ENCODE measurements at regions not wholly inside any gene's neighbourhood (a gene's known extent, or its start where the extent isn't known, plus 50 kb on each side); places are given as distances from the start of the nearest gene placed in this dataset.
"Not testable (repeated sequence)": the region's sequence is repeated elsewhere in the genome, so short reads cannot be mapped to it uniquely, and the experiment has no call there.

DNA sequence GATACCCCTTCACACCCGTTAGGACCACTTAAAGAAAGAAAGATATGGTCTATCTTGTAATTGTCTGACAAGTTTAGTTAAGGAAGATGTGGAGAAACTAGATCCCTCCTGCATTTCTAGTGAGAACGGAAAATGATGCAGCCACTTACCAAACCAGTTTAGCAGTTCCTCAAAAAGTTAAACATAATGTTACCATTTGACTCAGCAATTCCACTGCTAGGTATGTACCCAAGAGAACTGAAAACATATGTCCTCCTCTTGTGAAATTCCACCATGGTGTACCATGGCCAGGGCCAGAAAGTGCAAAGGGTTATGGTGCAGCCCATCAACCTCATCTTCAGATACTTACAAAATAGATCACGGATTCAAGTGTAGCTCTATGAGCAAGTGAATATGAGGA lies 79.0 kb upstream of the ID2 start:
- Mint-ChIP-seq H3K27ac (no peak overlapping the region), H3K4me1 (ENCODE audit: low read depth in 2 of 2) (peaks cover 0 to 4% of the 10 kb centered on the region in 2 donors), H3K27me3 (no peaks in the 10 kb centered on the region), H3K36me3 (ENCODE audit: insufficient read depth) (no peaks in the 10 kb centered on the region), H3K4me3 (no peak overlapping the region), H3K9me3 (peaks cover 0 to 1% of the 10 kb centered on the region in 2 donors)
- no peak for ATAC-seq (replicated peaks)
- DNase-seq, result no peak

DNA sequence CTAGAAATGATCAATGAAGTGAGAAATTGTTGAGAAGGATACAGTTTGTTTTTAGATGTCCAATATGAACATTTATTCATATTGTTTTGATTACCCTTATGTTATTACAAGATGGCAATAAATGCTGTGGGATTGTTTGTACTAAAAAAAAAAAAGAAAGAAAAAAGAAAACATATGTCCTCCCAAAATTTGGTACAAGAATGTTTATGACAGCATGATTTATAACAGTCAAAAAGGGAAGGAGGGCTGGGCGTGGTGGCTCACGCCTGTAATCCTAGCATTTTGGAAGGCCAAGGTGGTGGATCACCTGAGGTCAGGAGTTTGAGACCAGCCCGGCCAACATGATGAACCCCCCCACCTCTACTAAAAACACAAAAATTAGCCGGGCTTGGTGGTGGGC lies 78.5 kb upstream of the ID2 start:
- H3K4me1 Mint-ChIP-seq (ENCODE audit: low read depth in 2 of 2); H3K36me3 Mint-ChIP-seq (ENCODE audit: insufficient read depth); H3K27ac Mint-ChIP-seq; DNase-seq; H3K9me3 Mint-ChIP-seq; ATAC-seq (replicated peaks); H3K4me3 Mint-ChIP-seq; H3K27me3 Mint-ChIP-seq: not testable (repeated sequence)

- no peak overlapping the region for H3K4me3 Mint-ChIP-seq
- no peak for ATAC-seq (replicated peaks)
- H3K4me1 Mint-ChIP-seq (ENCODE audit: low read depth in 2 of 2), result peaks cover 2 to 17% of the 10 kb centered on the region in 2 donors
- DNase-seq, result no peak
- no peaks in the 10 kb centered on the region for H3K36me3 Mint-ChIP-seq (ENCODE audit: insufficient read depth)
- peaks cover 0 to 1% of the 10 kb centered on the region in 2 donors for H3K9me3 Mint-ChIP-seq
- H3K27ac Mint-ChIP-seq, result no peak overlapping the region
- H3K27me3 Mint-ChIP-seq, result no peaks in the 10 kb centered on the region
These were observed 77.6 kb upstream of the ID2 start for GRCh38 chr2:8604262-8604661.

- ATAC-seq (replicated peaks), result no peak
- Mint-ChIP-seq H3K9me3 (peaks cover 1 to 4% of the 10 kb centered on the region in 2 donors), H3K4me3 (no peak overlapping the region), H3K27me3 (no peaks in the 10 kb centered on the region), H3K36me3 (ENCODE audit: insufficient read depth) (no peaks in the 10 kb centered on the region), H3K27ac (no peak overlapping the region), H3K4me1 (ENCODE audit: low read depth in 2 of 2) (peaks cover 2 to 19% of the 10 kb centered on the region in 2 donors)
- DNase-seq, result no peak
These were observed 76.3 kb upstream of the ID2 start for GRCh38 chr2:8605351-8606065.

DNA sequence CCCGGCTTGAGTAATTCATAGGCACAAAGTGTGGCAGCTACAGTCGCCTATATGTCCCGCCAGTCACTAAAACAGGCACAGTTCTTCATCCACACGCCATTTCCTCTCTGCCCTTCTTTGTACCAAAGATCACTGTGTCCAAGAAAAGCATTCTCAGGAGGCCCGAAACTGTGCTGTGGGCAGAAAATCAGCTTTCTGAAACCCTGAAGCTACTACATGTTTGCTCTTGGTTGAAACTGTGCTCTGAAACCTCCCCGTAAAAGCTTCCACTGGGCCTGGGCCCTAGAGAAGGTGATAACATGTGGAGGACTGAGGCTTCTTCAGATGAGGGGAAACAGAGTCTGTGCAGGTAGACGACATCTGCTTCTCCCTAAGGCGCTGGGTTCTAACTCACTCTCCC lies 75.6 kb upstream of the ID2 start:
- no peak for ATAC-seq (replicated peaks)
- DNase-seq, result no peak
- Mint-ChIP-seq H3K27ac (no peak overlapping the region), H3K9me3 (peaks cover 1 to 10% of the 10 kb centered on the region in 2 donors), H3K4me1 (ENCODE audit: low read depth in 2 of 2) (peaks cover 2 to 19% of the 10 kb centered on the region in 2 donors), H3K27me3 (no peaks in the 10 kb centered on the region), H3K36me3 (ENCODE audit: insufficient read depth) (no peaks in the 10 kb centered on the region), H3K4me3 (no peak overlapping the region)

GRCh38 chr2:8606649-8607550 lies 75.0 kb upstream of the ID2 start:
- Mint-ChIP-seq H3K36me3 (ENCODE audit: insufficient read depth) (no peaks in the 10 kb centered on the region), H3K9me3 (peaks cover 1 to 10% of the 10 kb centered on the region in 2 donors), H3K4me1 (ENCODE audit: low read depth in 2 of 2) (peaks cover 3 to 19% of the 10 kb centered on the region in 2 donors), H3K4me3 (no peak overlapping the region), H3K27me3 (no peaks in the 10 kb centered on the region), H3K27ac (no peak overlapping the region)
- ATAC-seq (replicated peaks) (no peak), DNase-seq (no peak)

DNA sequence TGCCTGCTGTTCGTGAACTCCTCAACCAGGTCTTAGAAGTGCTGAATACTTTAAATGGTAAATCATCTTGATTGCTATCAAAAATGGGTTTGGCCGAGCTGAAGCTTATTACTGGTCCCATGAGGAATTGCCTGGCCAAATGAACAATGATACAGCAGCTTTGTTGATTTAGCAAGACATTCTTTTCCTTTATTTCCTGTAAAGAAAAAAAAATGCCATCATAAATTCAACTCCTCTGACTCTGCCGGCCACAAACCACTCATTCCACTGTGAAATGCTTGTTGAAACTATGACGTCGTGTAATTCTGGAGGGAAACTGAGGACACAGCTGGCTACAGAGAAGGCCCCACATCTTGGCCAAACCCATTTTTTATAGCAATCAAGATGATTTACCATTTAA lies 74.2 kb upstream of the ID2 start:
- Mint-ChIP-seq H3K9me3 (peaks cover 1 to 10% of the 10 kb centered on the region in 2 donors), H3K4me1 (ENCODE audit: low read depth in 2 of 2) (peaks cover 4 to 19% of the 10 kb centered on the region in 2 donors), H3K4me3 (no peak overlapping the region), H3K27me3 (no peaks in the 10 kb centered on the region), H3K36me3 (ENCODE audit: insufficient read depth) (no peaks in the 10 kb centered on the region), H3K27ac (peak overlapping the region in 1 of 2 donors; percentile 17)
- ATAC-seq (replicated peaks) (no peak), DNase-seq (no peak)

DNA sequence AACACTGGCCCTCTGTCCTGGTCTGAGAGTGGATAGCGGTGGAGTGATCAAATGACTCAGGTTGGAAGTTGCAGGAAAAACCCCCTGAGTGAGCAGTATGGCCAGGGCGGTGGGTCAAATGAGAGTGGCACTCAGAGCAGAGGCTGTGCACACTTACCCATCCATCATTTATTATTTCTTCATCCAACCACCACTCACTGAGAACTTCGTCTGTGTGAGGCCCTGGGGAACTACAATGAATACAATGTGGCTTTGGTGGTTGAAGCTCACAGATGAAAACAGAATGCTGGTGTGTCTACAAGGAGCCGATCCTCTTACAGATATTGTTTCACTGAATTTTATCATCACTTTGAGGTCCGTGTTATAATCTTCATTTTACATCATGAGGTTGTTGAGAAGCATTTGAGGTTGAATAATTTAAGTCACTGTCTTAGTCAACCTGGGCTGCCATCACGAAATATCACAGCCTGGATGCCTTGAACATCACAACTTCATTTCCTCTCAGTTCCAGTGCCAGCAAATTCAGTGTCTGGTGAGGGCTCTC lies 73.4 kb upstream of the ID2 start:
- ATAC-seq (replicated peaks), result peak; percentile 58

DNA sequence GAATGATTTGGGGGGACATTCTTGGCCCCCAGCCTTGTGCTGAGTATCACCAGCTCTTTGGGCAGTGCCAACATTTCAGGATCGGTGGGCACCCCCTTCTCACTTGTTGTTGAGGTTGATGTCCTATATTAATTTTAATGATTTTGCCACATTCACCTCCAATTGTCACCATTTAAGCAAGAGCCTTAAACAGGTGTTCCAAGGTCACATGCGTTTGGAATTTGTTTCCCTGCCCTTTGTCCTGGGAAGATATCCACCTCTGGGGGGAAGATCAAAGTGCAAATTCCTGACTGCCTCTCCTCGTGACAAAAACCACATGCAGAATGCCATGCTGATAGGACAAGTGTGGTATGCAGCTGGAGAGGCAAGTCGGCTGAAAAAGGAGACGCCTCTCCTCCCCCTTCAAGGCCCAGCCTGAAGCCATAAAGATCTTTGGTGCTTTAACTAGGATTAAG lies 72.5 kb upstream of the ID2 start:
- no peaks in the 10 kb centered on the region for H3K27me3 Mint-ChIP-seq
- ATAC-seq (replicated peaks) (no peak), DNase-seq (no peak)
- peaks cover 4 to 19% of the 10 kb centered on the region in 2 donors for H3K4me1 Mint-ChIP-seq (ENCODE audit: low read depth in 2 of 2)
- no peak overlapping the region for H3K4me3 Mint-ChIP-seq
- peaks cover 0 to 10% of the 10 kb centered on the region in 2 donors for H3K9me3 Mint-ChIP-seq
- no peaks in the 10 kb centered on the region for H3K36me3 Mint-ChIP-seq (ENCODE audit: insufficient read depth)
- peak overlapping the region in 1 of 2 donors; percentile 59 for H3K27ac Mint-ChIP-seq

More for the DNA sequence above, 73.4 kb upstream of the ID2 start:
- DNase-seq, result no peak
- H3K9me3 Mint-ChIP-seq, result peaks cover 0 to 10% of the 10 kb centered on the region in 2 donors
- H3K27ac Mint-ChIP-seq, result peak overlapping the region; percentile 17 to 59
- no peak overlapping the region for H3K4me3 Mint-ChIP-seq
- no peaks in the 10 kb centered on the region for H3K27me3 Mint-ChIP-seq
- peaks cover 4 to 19% of the 10 kb centered on the region in 2 donors for H3K4me1 Mint-ChIP-seq (ENCODE audit: low read depth in 2 of 2)
- H3K36me3 Mint-ChIP-seq (ENCODE audit: insufficient read depth), result no peaks in the 10 kb centered on the region

DNA sequence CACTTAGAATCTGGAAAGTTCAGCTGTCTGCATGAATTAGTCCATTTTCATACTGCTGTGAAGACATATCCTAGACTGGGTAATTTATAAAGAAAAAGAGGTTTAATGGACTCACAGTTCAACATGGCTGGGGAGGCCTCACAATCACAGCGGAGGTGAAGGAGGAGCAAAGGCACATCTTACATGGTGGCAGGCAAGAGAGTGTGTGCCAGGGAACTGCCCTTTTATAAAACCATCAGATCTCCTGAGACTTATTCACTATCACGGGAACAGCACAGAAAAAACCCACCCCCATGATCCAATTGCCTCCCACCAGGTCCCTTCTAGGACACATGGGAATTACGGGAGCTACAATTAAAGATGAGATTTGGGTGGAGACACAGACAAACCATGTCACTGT lies 71.1 kb upstream of the ID2 start:
- not testable (repeated sequence) for DNase-seq; H3K27me3 Mint-ChIP-seq; H3K27ac Mint-ChIP-seq; ATAC-seq (replicated peaks); H3K4me3 Mint-ChIP-seq; H3K36me3 Mint-ChIP-seq (ENCODE audit: insufficient read depth)
- peaks cover 0 to 10% of the 10 kb centered on the region in 2 donors for H3K9me3 Mint-ChIP-seq
- H3K4me1 Mint-ChIP-seq (ENCODE audit: low read depth in 2 of 2), result peaks cover 4 to 19% of the 10 kb centered on the region in 2 donors

DNA sequence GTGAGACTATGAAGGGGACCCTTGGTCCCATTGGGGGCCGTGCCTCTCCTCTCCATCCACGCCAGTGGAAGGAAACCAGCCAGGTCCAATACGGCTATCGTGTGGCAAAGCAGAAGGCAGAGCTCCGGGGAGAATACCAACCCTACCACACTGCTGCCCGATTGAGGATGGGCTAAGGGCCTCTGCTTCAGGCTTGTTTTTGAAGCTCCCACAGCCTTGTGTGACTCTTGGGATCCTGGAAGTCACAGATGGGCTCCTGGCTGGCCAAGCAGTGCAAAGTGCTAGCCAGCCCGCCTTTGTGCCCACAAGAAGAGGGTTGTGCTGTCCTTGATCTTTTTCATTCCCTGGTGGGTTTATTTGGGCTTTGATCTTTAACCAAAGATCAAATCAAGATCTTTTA lies 70.6 kb upstream of the ID2 start:
- no peak for ATAC-seq (replicated peaks)
- Mint-ChIP-seq H3K4me3 (no peak overlapping the region), H3K27me3 (peaks cover 0 to 10% of the 10 kb centered on the region in 2 donors), H3K27ac (no peak overlapping the region), H3K4me1 (ENCODE audit: low read depth in 2 of 2) (peaks cover 4 to 19% of the 10 kb centered on the region in 2 donors), H3K36me3 (ENCODE audit: insufficient read depth) (no peaks in the 10 kb centered on the region), H3K9me3 (peaks cover 0 to 10% of the 10 kb centered on the region in 2 donors)
- DNase-seq, result no peak

- Mint-ChIP-seq H3K4me3 (no peak overlapping the region), H3K27ac (no peak overlapping the region), H3K27me3 (peaks cover 0 to 10% of the 10 kb centered on the region in 2 donors), H3K9me3 (peaks cover 0 to 10% of the 10 kb centered on the region in 2 donors), H3K36me3 (ENCODE audit: insufficient read depth) (no peaks in the 10 kb centered on the region), H3K4me1 (ENCODE audit: low read depth in 2 of 2) (peaks cover 4 to 19% of the 10 kb centered on the region in 2 donors)
- no peak for DNase-seq
- ATAC-seq (replicated peaks), result no peak
These were observed 70.2 kb upstream of the ID2 start for GRCh38 chr2:8611700-8612099.

- no peak overlapping the region for H3K27ac Mint-ChIP-seq
- ATAC-seq (replicated peaks) (no peak), DNase-seq (no peak)
- peaks cover 4 to 16% of the 10 kb centered on the region in 2 donors for H3K4me1 Mint-ChIP-seq (ENCODE audit: low read depth in 2 of 2)
- no peaks in the 10 kb centered on the region for H3K36me3 Mint-ChIP-seq (ENCODE audit: insufficient read depth)
- peaks cover 0 to 10% of the 10 kb centered on the region in 2 donors for H3K9me3 Mint-ChIP-seq
- peaks cover 0 to 10% of the 10 kb centered on the region in 2 donors for H3K27me3 Mint-ChIP-seq
- no peak overlapping the region for H3K4me3 Mint-ChIP-seq
These were observed 69.1 kb upstream of the ID2 start for GRCh38 chr2:8612734-8613179.
